ENCODE measurements at regions not wholly inside any gene's neighbourhood (a gene's known extent, or its start where the extent isn't known, plus 50 kb on each side); places are given as distances from the start of the nearest gene placed in this dataset.

DNA sequence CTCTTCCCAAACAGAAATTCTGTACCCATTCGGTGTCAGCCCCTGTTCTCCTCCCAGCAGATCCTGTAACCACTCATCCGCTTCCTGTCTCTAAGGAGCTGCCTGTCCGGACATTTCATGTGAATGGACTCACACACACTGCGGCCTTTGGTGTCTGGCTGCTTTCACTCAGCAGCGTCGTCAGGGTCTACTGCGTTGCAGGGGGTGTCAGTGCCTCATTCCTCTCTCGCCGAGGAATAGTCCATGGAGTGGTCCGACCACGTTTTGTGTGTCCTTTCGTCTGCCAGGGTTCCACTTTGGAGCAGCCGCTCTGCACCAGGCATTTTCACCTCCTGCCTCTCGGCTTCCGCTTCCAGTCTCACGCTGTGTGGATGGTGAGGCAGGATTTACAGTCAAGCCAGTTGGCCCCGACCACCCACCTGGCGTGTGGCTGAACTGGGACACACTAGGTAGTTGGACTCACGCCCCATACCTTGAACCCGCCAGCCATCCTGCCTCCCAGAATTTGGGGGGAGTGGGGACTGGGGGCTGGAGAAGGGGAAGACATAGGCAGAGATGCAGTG lies 188.2 kb upstream of the CIBAR2 start:
- TF ChIP-seq, protein P1, sequence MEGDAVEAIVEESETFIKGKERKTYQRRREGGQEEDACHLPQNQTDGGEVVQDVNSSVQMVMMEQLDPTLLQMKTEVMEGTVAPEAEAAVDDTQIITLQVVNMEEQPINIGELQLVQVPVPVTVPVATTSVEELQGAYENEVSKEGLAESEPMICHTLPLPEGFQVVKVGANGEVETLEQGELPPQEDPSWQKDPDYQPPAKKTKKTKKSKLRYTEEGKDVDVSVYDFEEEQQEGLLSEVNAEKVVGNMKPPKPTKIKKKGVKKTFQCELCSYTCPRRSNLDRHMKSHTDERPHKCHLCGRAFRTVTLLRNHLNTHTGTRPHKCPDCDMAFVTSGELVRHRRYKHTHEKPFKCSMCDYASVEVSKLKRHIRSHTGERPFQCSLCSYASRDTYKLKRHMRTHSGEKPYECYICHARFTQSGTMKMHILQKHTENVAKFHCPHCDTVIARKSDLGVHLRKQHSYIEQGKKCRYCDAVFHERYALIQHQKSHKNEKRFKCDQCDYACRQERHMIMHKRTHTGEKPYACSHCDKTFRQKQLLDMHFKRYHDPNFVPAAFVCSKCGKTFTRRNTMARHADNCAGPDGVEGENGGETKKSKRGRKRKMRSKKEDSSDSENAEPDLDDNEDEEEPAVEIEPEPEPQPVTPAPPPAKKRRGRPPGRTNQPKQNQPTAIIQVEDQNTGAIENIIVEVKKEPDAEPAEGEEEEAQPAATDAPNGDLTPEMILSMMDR (conservative IDR thresholded peaks at IDR 0.05): no peak
- no peak for TF ChIP-seq ZFX (IDR thresholded peaks at IDR 0.05)

All from C4-2B (cell line).